NCI-H2196 (cell line): ENCODE measurements at regions not wholly inside any gene's neighbourhood (a gene's known extent, or its start where the extent isn't known, plus 50 kb on each side); places are given as distances from the start of the nearest gene placed in this dataset.
"Not testable (repeated sequence)": the region's sequence is repeated elsewhere in the genome, so short reads cannot be mapped to it uniquely, and the experiment has no call there.

Experiments
- DNase-seq: peaks from one replicate; lab custom pipeline; 2025; ENCODE audit not compliant: unreplicated experiment; lab: John Stamatoyannopoulos, UW

- no peak for DNase-seq
These were observed 57.0 kb upstream of the MSN start for GRCh38 chrX:65610481-65610880.

GRCh38 chrX:65610040-65610439, 57.4 kb upstream of the MSN start:
- DNase-seq, result no peak

GRCh38 chrX:65609237-65609636, 58.2 kb upstream of the MSN start:
- DNase-seq, result no peak

- DNase-seq, result no peak
These were observed 59.4 kb upstream of the MSN start for GRCh38 chrX:65608026-65608425.

GRCh38 chrX:65607070-65607742, 60.2 kb upstream of the MSN start:
- no peak for DNase-seq

GRCh38 chrX:65602221-65602560, 65.3 kb upstream of the MSN start:
- no peak for DNase-seq

GRCh38 chrX:65601530-65602220, 65.8 kb upstream of the MSN start:
- peak; percentile 21 for DNase-seq

- no peak for DNase-seq
These were observed 66.3 kb upstream of the MSN start for GRCh38 chrX:65601126-65601525.

- DNase-seq, result no peak
These were observed 65.5 kb upstream of the LAS1L start for GRCh38 chrX:65600106-65600505.

GRCh38 chrX:65598559-65599147, 64.1 kb upstream of the LAS1L start:
- no peak for DNase-seq

- no peak for DNase-seq
These were observed 61.9 kb upstream of the LAS1L start for GRCh38 chrX:65596270-65597034.

GRCh38 chrX:65595460-65595876, 60.9 kb upstream of the LAS1L start:
- peak; percentile 71 for DNase-seq

- DNase-seq, result no peak
These were observed 56.6 kb upstream of the LAS1L start for GRCh38 chrX:65591206-65591605.

- no peak for DNase-seq
These were observed 54.7 kb upstream of the LAS1L start for GRCh38 chrX:65589304-65589703.

GRCh38 chrX:65588795-65589194, 54.2 kb upstream of the LAS1L start:
- no peak for DNase-seq

GRCh38 chrX:65587616-65588526, 53.3 kb upstream of the LAS1L start:
- DNase-seq, result no peak

- no peak for DNase-seq
These were observed 51.9 kb upstream of the LAS1L start for GRCh38 chrX:65586491-65586890.

GRCh38 chrX:65585226-65585625, 50.6 kb upstream of the LAS1L start:
- DNase-seq, result not testable (repeated sequence)
